GM12878 (cell line): ENCODE measurements at regions not wholly inside any gene's neighbourhood (a gene's known extent, or its start where the extent isn't known, plus 50 kb on each side); places are given as distances from the start of the nearest gene placed in this dataset.
A peak's percentile ranks its signal among the peaks of the same experiment; 100 is the strongest.

Experiments used
- DPF2 ChIP-seq: fragments of 450-650 bp; IDR thresholded peaks from 2 replicates; pipeline ENCODE4 v1.6.1; 2017; ENCODE audit warnings: mild to moderate bottlenecking
- E2F8 ChIP-seq: fragments of 450-650 bp; IDR thresholded peaks from 2 replicates; pipeline ENCODE4 v1.6.1; 2018; ENCODE audit warnings: mild to moderate bottlenecking, low read depth, moderate library complexity; ENCODE audit not compliant: partially characterized antibody
- IRF4 ChIP-seq: IDR thresholded peaks from 2 replicates; pipeline ENCODE4 v1.6.1; 2011; ENCODE audit warnings: low read depth, low read length
- KDM1A ChIP-seq: fragments of 200-600 bp; sonication (generic); IDR thresholded peaks from 2 replicates; pipeline ENCODE4 v1.6.1; 2016; ENCODE audit warnings: borderline replicate concordance
- KLF5 ChIP-seq: fragments of 450-650 bp; IDR thresholded peaks from 2 replicates; pipeline ENCODE4 v1.6.1; 2014; ENCODE audit warnings: mild to moderate bottlenecking; ENCODE audit not compliant: partially characterized antibody
- MYC ChIP-seq: IDR thresholded peaks from 2 replicates; pipeline ENCODE4 v1.6.1; 2011; ENCODE audit warnings: mild to moderate bottlenecking, low read length, moderate library complexity, inconsistent platforms; ENCODE audit not compliant: insufficient read depth, insufficient replicate concordance, insufficient read length, severe bottlenecking
- NFIC ChIP-seq: IDR thresholded peaks from 2 replicates; pipeline ENCODE4 v1.6.1; 2012; ENCODE audit warnings: low read depth, mild to moderate bottlenecking, inconsistent platforms, low read length, moderate library complexity
- NFXL1 ChIP-seq: fragments of 450-650 bp; IDR thresholded peaks from 2 replicates; pipeline ENCODE4 v1.6.1; 2017; ENCODE audit warnings: antibody characterized with exemption, mild to moderate bottlenecking, borderline replicate concordance
- PKNOX1 ChIP-seq: fragments of 450-650 bp; IDR thresholded peaks from 2 replicates; pipeline ENCODE4 v1.6.1; 2016; ENCODE audit warnings: mild to moderate bottlenecking
- PML ChIP-seq: IDR thresholded peaks from 2 replicates; pipeline ENCODE4 v1.6.1; 2012; ENCODE audit warnings: low read length, inconsistent platforms
- SMARCA5 ChIP-seq: fragments of 450-650 bp; IDR thresholded peaks from 2 replicates; pipeline ENCODE4 v1.6.1; 2017; ENCODE audit warnings: mild to moderate bottlenecking
- SPI1 ChIP-seq: IDR thresholded peaks from 2 replicates; pipeline ENCODE4 v1.6.1; 2011; ENCODE audit warnings: low read depth, mild to moderate bottlenecking, low read length, moderate library complexity, borderline replicate concordance; ENCODE audit not compliant: insufficient read depth
- SREBF2 ChIP-seq: IDR thresholded peaks from 2 replicates; pipeline ENCODE4 v1.6.1; 2012; ENCODE audit warnings: mild to moderate bottlenecking, low read length
- TBL1XR1 ChIP-seq: IDR thresholded peaks from 2 replicates; pipeline ENCODE4 v1.6.1; 2012; ENCODE audit warnings: low read depth, low read length, improper control_type of control experiment
- TCF12 ChIP-seq: IDR thresholded peaks from 2 replicates; pipeline ENCODE4 v1.6.1; 2011; ENCODE audit warnings: low read depth, mild to moderate bottlenecking, low read length
- TCF7 ChIP-seq: IDR thresholded peaks from 2 replicates; pipeline ENCODE4 v1.6.1; 2014; ENCODE audit warnings: antibody characterized with exemption, borderline replicate concordance
- ZNF622 ChIP-seq: fragments of 450-650 bp; IDR thresholded peaks from 2 replicates; pipeline ENCODE4 v1.6.1; 2017; ENCODE audit warnings: mild to moderate bottlenecking, inconsistent platforms
- TF ChIP-seq, protein P1 (sequence below): fragments of 450-650 bp; formaldehyde crosslinking; IDR thresholded peaks from 2 replicates; pipeline ENCODE4 v1.5.0; 2022; ENCODE audit warnings: mild to moderate bottlenecking, missing genetic modification characterization
- TF ChIP-seq, protein P2 (sequence below): fragments of 450-650 bp; IDR thresholded peaks from 2 replicates; pipeline ENCODE4 v1.6.1; 2017; ENCODE audit warnings: mild to moderate bottlenecking, moderate library complexity

DNA sequence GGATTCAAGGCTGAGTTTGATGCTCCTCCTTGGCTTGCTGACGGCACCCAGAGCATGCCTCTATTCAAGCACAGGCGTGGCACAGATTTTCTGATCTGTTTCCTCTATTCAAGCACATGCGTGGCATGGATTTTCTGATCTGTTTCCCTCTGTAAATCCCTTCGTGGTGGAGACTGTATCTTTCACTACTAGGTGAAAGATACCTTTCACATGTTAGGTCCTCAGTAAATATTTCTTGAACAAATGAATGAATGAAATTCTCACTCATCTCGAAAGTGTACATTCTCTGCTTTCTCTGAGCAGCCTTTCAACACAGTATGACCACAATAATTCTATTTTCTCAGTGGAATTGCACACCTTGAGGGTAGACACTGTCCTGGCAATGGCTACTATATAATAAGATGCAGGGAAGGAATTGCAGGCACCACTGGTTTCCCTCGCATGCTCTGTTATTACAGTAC is 72.6 kb upstream of the F13A1 start (continued):
- TF ChIP-seq, protein P1, sequence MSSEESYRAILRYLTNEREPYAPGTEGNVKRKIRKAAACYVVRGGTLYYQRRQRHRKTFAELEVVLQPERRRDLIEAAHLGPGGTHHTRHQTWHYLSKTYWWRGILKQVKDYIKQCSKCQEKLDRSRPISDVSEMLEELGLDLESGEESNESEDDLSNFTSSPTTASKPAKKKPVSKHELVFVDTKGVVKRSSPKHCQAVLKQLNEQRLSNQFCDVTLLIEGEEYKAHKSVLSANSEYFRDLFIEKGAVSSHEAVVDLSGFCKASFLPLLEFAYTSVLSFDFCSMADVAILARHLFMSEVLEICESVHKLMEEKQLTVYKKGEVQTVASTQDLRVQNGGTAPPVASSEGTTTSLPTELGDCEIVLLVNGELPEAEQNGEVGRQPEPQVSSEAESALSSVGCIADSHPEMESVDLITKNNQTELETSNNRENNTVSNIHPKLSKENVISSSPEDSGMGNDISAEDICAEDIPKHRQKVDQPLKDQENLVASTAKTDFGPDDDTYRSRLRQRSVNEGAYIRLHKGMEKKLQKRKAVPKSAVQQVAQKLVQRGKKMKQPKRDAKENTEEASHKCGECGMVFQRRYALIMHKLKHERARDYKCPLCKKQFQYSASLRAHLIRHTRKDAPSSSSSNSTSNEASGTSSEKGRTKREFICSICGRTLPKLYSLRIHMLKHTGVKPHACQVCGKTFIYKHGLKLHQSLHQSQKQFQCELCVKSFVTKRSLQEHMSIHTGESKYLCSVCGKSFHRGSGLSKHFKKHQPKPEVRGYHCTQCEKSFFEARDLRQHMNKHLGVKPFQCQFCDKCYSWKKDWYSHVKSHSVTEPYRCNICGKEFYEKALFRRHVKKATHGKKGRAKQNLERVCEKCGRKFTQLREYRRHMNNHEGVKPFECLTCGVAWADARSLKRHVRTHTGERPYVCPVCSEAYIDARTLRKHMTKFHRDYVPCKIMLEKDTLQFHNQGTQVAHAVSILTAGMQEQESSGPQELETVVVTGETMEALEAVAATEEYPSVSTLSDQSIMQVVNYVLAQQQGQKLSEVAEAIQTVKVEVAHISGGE (CRISPR knock-in tag) = no peak
- TF ChIP-seq PKNOX1 = no peak; the same call in 1 of the 2 replicates
- peak; percentile 38 for TF ChIP-seq NFIC
- no peak for TF ChIP-seq MYC
- TF ChIP-seq KDM1A = no peak
- no peak for TF ChIP-seq KLF5
- TF ChIP-seq DPF2 = peak; percentile 78; the same call in 1 of the 2 replicates
- no peak for TF ChIP-seq E2F8
- TF ChIP-seq SMARCA5 = 0 out of 2 replicates have a peak, but pooled peaks have one; percentile 59
- TF ChIP-seq, protein P2, sequence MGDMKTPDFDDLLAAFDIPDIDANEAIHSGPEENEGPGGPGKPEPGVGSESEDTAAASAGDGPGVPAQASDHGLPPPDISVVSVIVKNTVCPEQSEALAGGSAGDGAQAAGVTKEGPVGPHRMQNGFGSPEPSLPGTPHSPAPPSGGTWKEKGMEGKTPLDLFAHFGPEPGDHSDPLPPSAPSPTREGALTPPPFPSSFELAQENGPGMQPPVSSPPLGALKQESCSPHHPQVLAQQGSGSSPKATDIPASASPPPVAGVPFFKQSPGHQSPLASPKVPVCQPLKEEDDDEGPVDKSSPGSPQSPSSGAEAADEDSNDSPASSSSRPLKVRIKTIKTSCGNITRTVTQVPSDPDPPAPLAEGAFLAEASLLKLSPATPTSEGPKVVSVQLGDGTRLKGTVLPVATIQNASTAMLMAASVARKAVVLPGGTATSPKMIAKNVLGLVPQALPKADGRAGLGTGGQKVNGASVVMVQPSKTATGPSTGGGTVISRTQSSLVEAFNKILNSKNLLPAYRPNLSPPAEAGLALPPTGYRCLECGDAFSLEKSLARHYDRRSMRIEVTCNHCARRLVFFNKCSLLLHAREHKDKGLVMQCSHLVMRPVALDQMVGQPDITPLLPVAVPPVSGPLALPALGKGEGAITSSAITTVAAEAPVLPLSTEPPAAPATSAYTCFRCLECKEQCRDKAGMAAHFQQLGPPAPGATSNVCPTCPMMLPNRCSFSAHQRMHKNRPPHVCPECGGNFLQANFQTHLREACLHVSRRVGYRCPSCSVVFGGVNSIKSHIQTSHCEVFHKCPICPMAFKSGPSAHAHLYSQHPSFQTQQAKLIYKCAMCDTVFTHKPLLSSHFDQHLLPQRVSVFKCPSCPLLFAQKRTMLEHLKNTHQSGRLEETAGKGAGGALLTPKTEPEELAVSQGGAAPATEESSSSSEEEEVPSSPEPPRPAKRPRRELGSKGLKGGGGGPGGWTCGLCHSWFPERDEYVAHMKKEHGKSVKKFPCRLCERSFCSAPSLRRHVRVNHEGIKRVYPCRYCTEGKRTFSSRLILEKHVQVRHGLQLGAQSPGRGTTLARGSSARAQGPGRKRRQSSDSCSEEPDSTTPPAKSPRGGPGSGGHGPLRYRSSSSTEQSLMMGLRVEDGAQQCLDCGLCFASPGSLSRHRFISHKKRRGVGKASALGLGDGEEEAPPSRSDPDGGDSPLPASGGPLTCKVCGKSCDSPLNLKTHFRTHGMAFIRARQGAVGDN = peak; percentile 32; the same call in 1 of the 2 replicates
- no peak for TF ChIP-seq SREBF2
- TF ChIP-seq SPI1 = no peak
- no peak for TF ChIP-seq PML
- TF ChIP-seq ZNF622 = no peak
- TF ChIP-seq IRF4 = no peak
- TF ChIP-seq TBL1XR1 = no peak
- TF ChIP-seq TCF12 = no peak
- no peak for TF ChIP-seq NFXL1
- no peak for TF ChIP-seq TCF7
